ENCODE measurements at regions not wholly inside any gene's neighbourhood (a gene's known extent, or its start where the extent isn't known, plus 50 kb on each side); places are given as distances from the start of the nearest gene placed in this dataset.

- Histone ChIP-seq H3K4me3 (no peak overlapping the region), H3K27ac (no peak overlapping the region), H3K27me3 (no peaks in the 10 kb centered on the region), H3K9me3 (no peaks in the 10 kb centered on the region), H3K36me3 (no peaks in the 10 kb centered on the region), H3K4me1 (no peaks in the 10 kb centered on the region)
- no peak for TF ChIP-seq CTCF (IDR thresholded peaks at IDR 0.05)
- intact Hi-C loops (cut with DNase I), result no loop called here
- DNase-seq (no peak), ATAC-seq (no peak)
- 82% methylated on average over 5 of the region's 5 CpGs for WGBS, 2 donors
Measured at GRCh38 chr7:10034843-10035556, 938.7 kb upstream of the PHF14 start.

- Histone ChIP-seq H3K27me3 (no peaks in the 10 kb centered on the region), H3K4me3 (no peak overlapping the region), H3K9me3 (no peaks in the 10 kb centered on the region), H3K4me1 (no peaks in the 10 kb centered on the region), H3K36me3 (no peaks in the 10 kb centered on the region), H3K27ac (no peak overlapping the region)
- no peak for TF ChIP-seq CTCF (IDR thresholded peaks at IDR 0.05)
- ATAC-seq (no peak), DNase-seq (no peak)
- WGBS, 2 donors, result 63% methylated on average over 2 of the region's 2 CpGs
- intact Hi-C loops (cut with DNase I), result no loop called here
Measured at GRCh38 chr7:10036693-10037092, 937.0 kb upstream of the PHF14 start.

GRCh38 chr7:10038351-10038750 is 935.3 kb upstream of the PHF14 start:
- H3K27me3 ChIP-seq, result no peaks in the 10 kb centered on the region
- H3K4me3 ChIP-seq, result no peak overlapping the region
- no peak for TF ChIP-seq CTCF (IDR thresholded peaks at IDR 0.05)
- DNase-seq (no peak), ATAC-seq (no peak)
- no peaks in the 10 kb centered on the region for H3K4me1 ChIP-seq
- intact Hi-C loops (cut with DNase I), result no loop called here
- no peaks in the 10 kb centered on the region for H3K9me3 ChIP-seq
- H3K36me3 ChIP-seq, result no peaks in the 10 kb centered on the region
- H3K27ac ChIP-seq, result no peak overlapping the region
- 84 to 85% methylated on average over 1 of the region's 1 CpG for WGBS, 2 donors

- intact Hi-C loops (cut with DNase I), result no loop called here
- Histone ChIP-seq H3K4me3 (no peak overlapping the region), H3K36me3 (no peaks in the 10 kb centered on the region), H3K4me1 (no peaks in the 10 kb centered on the region), H3K27ac (no peak overlapping the region), H3K9me3 (no peaks in the 10 kb centered on the region), H3K27me3 (no peaks in the 10 kb centered on the region)
- no peak for ATAC-seq
- TF ChIP-seq CTCF (IDR thresholded peaks at IDR 0.05), result no peak
- WGBS, 2 donors, result 92% methylated on average over 3 of the region's 3 CpGs
- no peak for DNase-seq
Measured at GRCh38 chr7:10040674-10041073, 933.0 kb upstream of the PHF14 start.

Data from heart right ventricle (tissue), 16 donors.